ENCODE measurements at regions not wholly inside any gene's neighbourhood (a gene's known extent, or its start where the extent isn't known, plus 50 kb on each side); places are given as distances from the start of the nearest gene placed in this dataset.

GRCh38 chr13:109275852-109276251, 510.5 kb downstream of the IRS2 start:
- H3K79me2 ChIP-seq (ENCODE audit: insufficient read depth, low read length), result no peaks in the 10 kb centered on the region
- no peak overlapping the region for H3K4me3 ChIP-seq (replicated peaks in 1 of 3; ENCODE audit: low read depth in 2 of 3, low read length in 3 of 3)
- H3K4me3 Mint-ChIP-seq, result no peak overlapping the region
- WGBS (ENCODE audit: insufficient coverage), result 78% methylated on average over 4 of the region's 5 CpGs
- peaks cover 0 to 6% (median 2%) of the 10 kb centered on the region in 7 donors for H3K9me3 Mint-ChIP-seq
- no peaks in the 10 kb centered on the region for H3K9me3 ChIP-seq (replicated peaks in 1 of 2; ENCODE audit: control insufficient read depth in 1 of 2, insufficient read depth in 1 of 2, low read length in 2 of 2)
- no peaks in the 10 kb centered on the region for H3K36me3 ChIP-seq (replicated peaks in 1 of 2; ENCODE audit: control insufficient read depth in 1 of 2, insufficient read depth in 2 of 2, low read length in 2 of 2)
- H3K4me2 ChIP-seq (replicated peaks; ENCODE audit: extremely low read depth, low read length, poor library complexity, severe bottlenecking), result no peak overlapping the region
- H4K20me1 ChIP-seq (ENCODE audit: insufficient read depth, low read length), result no peaks in the 10 kb centered on the region
- no peaks in the 10 kb centered on the region for H3K4me1 ChIP-seq (ENCODE audit: control insufficient read depth in 1 of 2, insufficient read depth in 2 of 2, low read length in 2 of 2)
- H3K9ac ChIP-seq (ENCODE audit: insufficient read depth, low read length, poor library complexity, severe bottlenecking), result no peak overlapping the region
- H3K27ac ChIP-seq (ENCODE audit: low read depth in 1 of 2, low read length in 2 of 2), result no peak overlapping the region
- peaks cover 0 to 5% (median 2%) of the 10 kb centered on the region in 3 donors for H3K27me3 Mint-ChIP-seq (ENCODE audit: low read depth in 3 of 3)
- DNase-seq, result no peak
- peaks cover 4% of the 10 kb centered on the region for H3K4me1 Mint-ChIP-seq
- TF ChIP-seq CTCF (IDR thresholded peaks at IDR 0.05), result no peak
- H3K27ac Mint-ChIP-seq, result peak overlapping the region in 1 of 7 donors; percentile 3
- H2AFZ ChIP-seq (ENCODE audit: insufficient read depth, low read depth, low read length, poor library complexity, severe bottlenecking), result no peak overlapping the region
- intact Hi-C loops (cut with micrococcal nuclease), result no loop called here
- no peaks in the 10 kb centered on the region for H3K27me3 ChIP-seq (ENCODE audit: control insufficient read depth in 2 of 2, insufficient read depth in 2 of 2, low read length in 2 of 2)
- H3K36me3 Mint-ChIP-seq, result no peaks in the 10 kb centered on the region

DNA sequence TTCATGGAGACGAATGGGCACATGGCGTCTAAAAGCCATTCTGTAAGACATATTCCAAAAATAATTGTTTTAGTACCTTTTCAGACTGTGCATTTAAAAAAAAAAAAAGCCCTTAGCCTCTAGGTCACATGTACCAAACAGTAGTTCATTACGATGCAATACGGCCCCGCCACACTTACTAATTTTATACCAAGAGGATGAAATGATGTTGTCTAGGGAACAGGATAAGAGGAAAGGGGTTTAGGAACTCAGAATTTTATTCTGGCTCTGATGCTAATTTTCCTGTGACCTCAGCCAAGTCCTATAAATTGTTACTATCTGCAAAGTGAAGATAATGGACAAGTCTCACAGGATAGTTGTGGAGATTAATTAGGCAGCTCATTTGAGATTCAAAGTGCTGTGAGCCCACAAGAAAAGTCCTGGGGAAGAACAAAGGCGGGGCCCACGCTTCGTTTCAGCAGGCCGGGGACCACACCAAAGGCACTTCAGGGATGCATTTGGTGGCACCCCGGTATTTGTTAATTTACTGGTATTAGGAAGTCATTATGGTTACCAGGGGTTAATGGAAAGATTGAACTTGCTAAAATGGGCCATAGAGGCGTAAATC, 511.1 kb downstream of the IRS2 start:
- Histone ChIP-seq H3K9me3 (replicated peaks in 1 of 2; ENCODE audit: control insufficient read depth in 1 of 2, insufficient read depth in 1 of 2, low read length in 2 of 2) (no peaks in the 10 kb centered on the region), H3K36me3 (replicated peaks in 1 of 2; ENCODE audit: control insufficient read depth in 1 of 2, insufficient read depth in 2 of 2, low read length in 2 of 2) (no peaks in the 10 kb centered on the region), H2AFZ (ENCODE audit: insufficient read depth, low read depth, low read length, poor library complexity, severe bottlenecking) (no peak overlapping the region), H3K9ac (ENCODE audit: insufficient read depth, low read length, poor library complexity, severe bottlenecking) (no peak overlapping the region), H3K4me1 (ENCODE audit: control insufficient read depth in 1 of 2, insufficient read depth in 2 of 2, low read length in 2 of 2) (no peaks in the 10 kb centered on the region), H3K4me2 (replicated peaks; ENCODE audit: extremely low read depth, low read length, poor library complexity, severe bottlenecking) (no peak overlapping the region), H3K27me3 (ENCODE audit: control insufficient read depth in 2 of 2, insufficient read depth in 2 of 2, low read length in 2 of 2) (no peaks in the 10 kb centered on the region), H3K79me2 (ENCODE audit: insufficient read depth, low read length) (no peaks in the 10 kb centered on the region), H4K20me1 (ENCODE audit: insufficient read depth, low read length) (no peaks in the 10 kb centered on the region), H3K4me3 (replicated peaks in 1 of 3; ENCODE audit: low read depth in 2 of 3, low read length in 3 of 3) (no peak overlapping the region), H3K27ac (ENCODE audit: low read depth in 1 of 2, low read length in 2 of 2) (no peak overlapping the region)
- peaks cover 0 to 5% (median 1%) of the 10 kb centered on the region in 3 donors for H3K27me3 Mint-ChIP-seq (ENCODE audit: low read depth in 3 of 3)
- H3K4me1 Mint-ChIP-seq, result peaks cover 4% of the 10 kb centered on the region
- H3K9me3 Mint-ChIP-seq, result peaks cover 0 to 6% (median 2%) of the 10 kb centered on the region in 7 donors
- WGBS (ENCODE audit: insufficient coverage), result 98% methylated on average over 6 of the region's 11 CpGs
- DNase-seq, result no peak
- no peak for TF ChIP-seq CTCF (IDR thresholded peaks at IDR 0.05)
- H3K27ac Mint-ChIP-seq, result peak overlapping the region in 1 of 7 donors; percentile 32
- H3K4me3 Mint-ChIP-seq, result no peak overlapping the region
- intact Hi-C loops (cut with micrococcal nuclease), result no loop called here
- no peaks in the 10 kb centered on the region for H3K36me3 Mint-ChIP-seq

All from CD14-positive monocyte (primary cell).